BJ (cell line): ENCODE measurements at regions not wholly inside any gene's neighbourhood (a gene's known extent, or its start where the extent isn't known, plus 50 kb on each side); places are given as distances from the start of the nearest gene placed in this dataset.

ENCODE experiments used
- CTCF ChIA-PET: fragments of 350-600 bp; formaldehyde crosslinking; extraction: SDS; loops from one replicate; lab custom pipeline; 2021; ENCODE audit warnings: antibody characterized with exemption, inconsistent platforms; lab: Yijun Ruan, JAX
- POLR2A ChIA-PET: fragments of 300-600 bp; sonication (Branson Sonifier 250); formaldehyde crosslinking; extraction: SDS; loops from one replicate; lab custom pipeline; 2021; ENCODE audit warnings: antibody characterized with exemption; lab: Charles Lee
- DNase-seq: peaks from one replicate; pipeline ENCODE4 v3.0.0-alpha.2; 2011; ENCODE audit warnings: low read depth
- H3K27me3 ChIP-seq: 2 replicates; pipeline ENCODE4 v1.6.0; 2011; ENCODE audit warnings: low read length; ENCODE audit not compliant: control insufficient read depth, insufficient read depth
- H3K36me3 ChIP-seq: 2 replicates; pipeline ENCODE4 v1.5.1; 2011; ENCODE audit warnings: low read length; ENCODE audit not compliant: control insufficient read depth, insufficient read depth
- H3K4me3 ChIP-seq: 2 replicates; pipeline ENCODE4 v1.5.1; 2011; ENCODE audit warnings: low read depth, mild to moderate bottlenecking, control low read depth, low read length
- CTCF ChIP-seq: IDR thresholded peaks from 2 replicates; pipeline ENCODE4 v1.5.1; 2011; ENCODE audit warnings: low read depth, mild to moderate bottlenecking, control low read depth, inconsistent platforms, low read length, moderate library complexity; ENCODE audit not compliant: insufficient read depth

- DNase-seq, result no peak
- TF ChIP-seq CTCF, result no peak
- Histone ChIP-seq H3K4me3 (no peak overlapping the region), H3K27me3 (no peaks in the 10 kb centered on the region), H3K36me3 (no peaks in the 10 kb centered on the region)
- POLR2A ChIA-PET, result no interaction called here
- CTCF ChIA-PET, result no interaction called here
Observed at GRCh38 chr9:129513282-129513681, 107.6 kb downstream of the C9orf50 start.

GRCh38 chr9:129511285-129511900 lies 109.5 kb downstream of the C9orf50 start:
- no peak for DNase-seq
- H3K36me3 ChIP-seq, result no peaks in the 10 kb centered on the region; the same call in 1 of the 2 replicates
- H3K4me3 ChIP-seq, result no peak overlapping the region
- TF ChIP-seq CTCF, result no peak
- ChIA-PET CTCF (no interaction called here), POLR2A (no interaction called here)
- H3K27me3 ChIP-seq, result no peaks in the 10 kb centered on the region

GRCh38 chr9:129509533-129509928 lies 111.4 kb downstream of the C9orf50 start:
- Histone ChIP-seq H3K36me3 (peaks cover 2% of the 10 kb centered on the region), H3K4me3 (no peak overlapping the region), H3K27me3 (no peaks in the 10 kb centered on the region)
- ChIA-PET POLR2A (interaction anchor here (0.6 to 1.4 kb wide), 2 partner anchors 13 to 52 kb away, joined by 4 read pairs; no protein-coding TSS in a partner anchor), CTCF (interaction anchor here (1.5 to 1.7 kb wide), 2 partner anchors 336 to 371 kb away, joined by 3 read pairs; no protein-coding TSS in a partner anchor)
- no peak for TF ChIP-seq CTCF
- DNase-seq, result peak; percentile 69

- ChIA-PET POLR2A (interaction anchor here (0.6 kb wide), 1 partner anchor 11 kb away, joined by 3 read pairs; no protein-coding TSS in a partner anchor), CTCF (interaction anchor here (0.9 to 1.7 kb wide), 4 partner anchors 103 to 369 kb away, joined by 3 read pairs; no protein-coding TSS in a partner anchor)
- TF ChIP-seq CTCF, result no peak
- Histone ChIP-seq H3K27me3 (no peaks in the 10 kb centered on the region), H3K36me3 (peaks cover 7% of the 10 kb centered on the region), H3K4me3 (no peak overlapping the region)
- DNase-seq, result no peak
Observed at GRCh38 chr9:129507805-129508204, 113.1 kb downstream of the C9orf50 start.

GRCh38 chr9:129506892-129507291 lies 114.0 kb downstream of the C9orf50 start:
- ChIA-PET CTCF (interaction anchor here (0.9 to 1.1 kb wide), 2 partner anchors 9 to 361 kb away, joined by 3 read pairs; no protein-coding TSS in a partner anchor), POLR2A (no interaction called here)
- TF ChIP-seq CTCF, result no peak
- Histone ChIP-seq H3K4me3 (no peak overlapping the region), H3K27me3 (no peaks in the 10 kb centered on the region), H3K36me3 (peaks cover 7% of the 10 kb centered on the region)
- DNase-seq, result no peak
